ENCODE measurements at regions not wholly inside any gene's neighbourhood (a gene's known extent, or its start where the extent isn't known, plus 50 kb on each side); places are given as distances from the start of the nearest gene placed in this dataset.

GRCh38 chr3:67192466-67192865 lies 194.4 kb downstream of the KBTBD8 start:
- TF ChIP-seq CTCF (IDR thresholded peaks at IDR 0.05) = no peak
- ATAC-seq (no peak), DNase-seq (no peak)
- Histone ChIP-seq H3K4me3 (no peak overlapping the region), H3K9me3 (no peaks in the 10 kb centered on the region), H3K4me1 (no peaks in the 10 kb centered on the region), H3K36me3 (no peaks in the 10 kb centered on the region), H3K27me3 (no peaks in the 10 kb centered on the region), H3K27ac (no peak overlapping the region)
- intact Hi-C loops (cut with DNase I) = no loop called here

GRCh38 chr3:67196677-67197076 lies 198.6 kb downstream of the KBTBD8 start:
- no peak for ATAC-seq
- intact Hi-C loops (cut with DNase I) = no loop called here
- no peak for DNase-seq
- no peak overlapping the region for H3K4me3 ChIP-seq
- no peaks in the 10 kb centered on the region for H3K36me3 ChIP-seq
- no peaks in the 10 kb centered on the region for H3K9me3 ChIP-seq
- H3K4me1 ChIP-seq = no peaks in the 10 kb centered on the region
- no peaks in the 10 kb centered on the region for H3K27me3 ChIP-seq
- TF ChIP-seq CTCF (IDR thresholded peaks at IDR 0.05) = no peak
- no peak overlapping the region for H3K27ac ChIP-seq

- no peak for DNase-seq
- Histone ChIP-seq H3K9me3 (no peaks in the 10 kb centered on the region), H3K36me3 (no peaks in the 10 kb centered on the region), H3K4me1 (no peaks in the 10 kb centered on the region), H3K27ac (no peak overlapping the region), H3K27me3 (no peaks in the 10 kb centered on the region), H3K4me3 (no peak overlapping the region)
- intact Hi-C loops (cut with DNase I) = no loop called here
- ATAC-seq = no peak
- TF ChIP-seq CTCF (IDR thresholded peaks at IDR 0.05) = no peak
These were observed 200.3 kb downstream of the KBTBD8 start for GRCh38 chr3:67198374-67198773.

GRCh38 chr3:67200618-67201017 lies 202.5 kb downstream of the KBTBD8 start:
- H3K27ac ChIP-seq = no peak overlapping the region
- H3K9me3 ChIP-seq = no peaks in the 10 kb centered on the region
- H3K27me3 ChIP-seq = no peaks in the 10 kb centered on the region
- ATAC-seq (no peak), DNase-seq (no peak)
- no peaks in the 10 kb centered on the region for H3K36me3 ChIP-seq
- no peak for TF ChIP-seq CTCF (IDR thresholded peaks at IDR 0.05)
- intact Hi-C loops (cut with DNase I) = no loop called here
- H3K4me3 ChIP-seq = no peak overlapping the region
- H3K4me1 ChIP-seq = no peaks in the 10 kb centered on the region

GRCh38 chr3:67201026-67201425 lies 202.9 kb downstream of the KBTBD8 start:
- H3K4me3 ChIP-seq = no peak overlapping the region
- no peak overlapping the region for H3K27ac ChIP-seq
- no peaks in the 10 kb centered on the region for H3K36me3 ChIP-seq
- H3K27me3 ChIP-seq = no peaks in the 10 kb centered on the region
- no peaks in the 10 kb centered on the region for H3K9me3 ChIP-seq
- ATAC-seq = no peak
- no peak for TF ChIP-seq CTCF (IDR thresholded peaks at IDR 0.05)
- no peaks in the 10 kb centered on the region for H3K4me1 ChIP-seq
- intact Hi-C loops (cut with DNase I) = no loop called here
- no peak for DNase-seq

- TF ChIP-seq CTCF (IDR thresholded peaks at IDR 0.05) = no peak
- Histone ChIP-seq H3K9me3 (no peaks in the 10 kb centered on the region), H3K36me3 (no peaks in the 10 kb centered on the region), H3K27me3 (no peaks in the 10 kb centered on the region), H3K4me3 (no peak overlapping the region), H3K4me1 (no peaks in the 10 kb centered on the region), H3K27ac (no peak overlapping the region)
- no peak for ATAC-seq
- DNase-seq = no peak
- intact Hi-C loops (cut with DNase I) = no loop called here
These were observed 203.9 kb downstream of the KBTBD8 start for GRCh38 chr3:67202053-67202452.

Measured in upper lobe of right lung (tissue), 1 donor.